ENCODE measurements at regions not wholly inside any gene's neighbourhood (a gene's known extent, or its start where the extent isn't known, plus 50 kb on each side); places are given as distances from the start of the nearest gene placed in this dataset.
A peak's percentile ranks its signal among the peaks of the same experiment; 100 is the strongest.

- peak; percentile 84 for TF ChIP-seq ZNF239 (CRISPR knock-in tag; IDR thresholded peaks at IDR 0.05)
- TF ChIP-seq NR2C1 (IDR thresholded peaks at IDR 0.05) = peak; percentile 38; the same call in 1 of the 2 replicates
- TF ChIP-seq NR2C1 (tag; IDR thresholded peaks at IDR 0.05) = peak; percentile 83
These were observed 101.6 kb downstream of the SH3GLB1 start (continued) for GRCh38 chr1:86805898-86806519.

- no peak overlapping the region for H3K4me3 ChIP-seq
- no peaks in the 10 kb centered on the region for H3K27me3 ChIP-seq (ENCODE audit: control insufficient read depth in 2 of 2, insufficient read depth in 2 of 2, low read length in 2 of 2)
- BruUV-seq (replicated peaks) = no TSS peak
- no peak overlapping the region for H3K9ac ChIP-seq (ENCODE audit: insufficient read depth in 1 of 2, low read depth in 2 of 2, low read length in 2 of 2)
- 27% methylated on average over 8 of the region's 8 CpGs for WGBS (ENCODE audit: insufficient coverage, low coverage, missing lambda C conversion rate)
- H3K4me2 ChIP-seq (ENCODE audit: insufficient read depth, low read length) = no peak overlapping the region
- no peaks in the 10 kb centered on the region for H3K9me1 ChIP-seq (ENCODE audit: control insufficient read depth, insufficient read depth, low read length)
- peak; percentile 63 for ATAC-seq
- no peaks in the 10 kb centered on the region for H3K9me3 ChIP-seq (replicated peaks; ENCODE audit: control insufficient read depth, insufficient read depth, low read depth, low read length)
- H3K27ac ChIP-seq (ENCODE audit: extremely low read depth, low read depth, low read length) = no peak overlapping the region
- peak overlapping the region; percentile 39; the same call in 1 of the 2 replicates for H2AFZ ChIP-seq (ENCODE audit: low read depth, low read length)
- in situ Hi-C loops (cut with MboI) (no loop called here), intact Hi-C loops (cut with micrococcal nuclease) (no loop called here)
- no peaks in the 10 kb centered on the region for H4K20me1 ChIP-seq (replicated peaks; ENCODE audit: control insufficient read depth, insufficient read depth, low read length)
- ChIA-PET POLR2A (interaction anchor here (0.6 kb wide), 1 partner anchor 297 kb away, joined by 3 read pairs; no protein-coding TSS in a partner anchor), CTCF (ENCODE audit: low intra/inter-chr PET ratio) (no interaction called here)
- H3K79me2 ChIP-seq (ENCODE audit: control insufficient read depth, insufficient read depth, low read length) = no peaks in the 10 kb centered on the region
- H3K36me3 ChIP-seq (ENCODE audit: control insufficient read depth, insufficient read depth, low read length) = no peaks in the 10 kb centered on the region
- FAIRE-seq = no peak
- no peak for TF ChIP-seq ELK3 (CRISPR knock-in tag; IDR thresholded peaks at IDR 0.05)
- no peak for TF ChIP-seq PHF21A (IDR thresholded peaks at IDR 0.05; ENCODE audit: borderline replicate concordance, low read depth)
- peak in 2 of 3 experiments; percentile 11 to 28; a peak in 1 of 6 replicates for TF ChIP-seq CTCF (IDR thresholded peaks at IDR 0.05 in 2 of 3, conservative IDR thresholded peaks at IDR 0.05 in 1 of 3; ENCODE audit: insufficient read depth in 2 of 3, low read depth in 1 of 3, low read length in 3 of 3)
- no peaks in the 10 kb centered on the region for H3K4me1 ChIP-seq (replicated peaks in 1 of 2; ENCODE audit: control insufficient read depth in 2 of 2, insufficient read depth in 2 of 2, low read length in 2 of 2)
- DNase-seq (ENCODE audit: extremely low read depth in 1 of 4, low spot score in 3 of 4) = no peak
These were observed 102.6 kb downstream of the SELENOF start for GRCh38 chr1:86811142-86811924.
